ENCODE measurements at regions not wholly inside any gene's neighbourhood (a gene's known extent, or its start where the extent isn't known, plus 50 kb on each side); places are given as distances from the start of the nearest gene placed in this dataset.

DNA sequence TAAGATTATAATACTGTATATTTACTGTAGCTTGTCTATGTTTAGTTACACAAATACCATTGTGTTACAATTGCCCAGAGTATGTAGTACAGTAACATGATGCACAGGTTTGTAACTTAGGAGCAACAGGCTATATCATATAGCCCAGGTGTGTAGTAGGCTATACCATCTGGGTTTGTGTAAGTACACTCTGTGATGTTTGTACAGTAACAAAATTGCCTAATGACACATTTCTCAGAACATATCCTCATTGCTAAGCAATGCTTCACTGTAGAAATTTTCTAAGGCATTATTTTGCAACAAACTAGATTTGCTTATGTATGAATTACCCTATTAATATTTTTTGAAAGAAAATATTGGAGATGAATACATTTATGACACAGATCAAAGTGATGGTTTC, 1390.9 kb downstream of the C4orf33 start:
- Histone ChIP-seq H3K27me3 (ENCODE audit: control insufficient read depth, insufficient read depth, low read length) (no peaks in the 10 kb centered on the region), H3K36me3 (ENCODE audit: control insufficient read depth, insufficient read depth, low read length) (no peaks in the 10 kb centered on the region), H3K4me3 (ENCODE audit: low read depth, low read length) (no peak overlapping the region)
- CTCF ChIA-PET: no interaction called here
- TF ChIP-seq, protein P1, sequence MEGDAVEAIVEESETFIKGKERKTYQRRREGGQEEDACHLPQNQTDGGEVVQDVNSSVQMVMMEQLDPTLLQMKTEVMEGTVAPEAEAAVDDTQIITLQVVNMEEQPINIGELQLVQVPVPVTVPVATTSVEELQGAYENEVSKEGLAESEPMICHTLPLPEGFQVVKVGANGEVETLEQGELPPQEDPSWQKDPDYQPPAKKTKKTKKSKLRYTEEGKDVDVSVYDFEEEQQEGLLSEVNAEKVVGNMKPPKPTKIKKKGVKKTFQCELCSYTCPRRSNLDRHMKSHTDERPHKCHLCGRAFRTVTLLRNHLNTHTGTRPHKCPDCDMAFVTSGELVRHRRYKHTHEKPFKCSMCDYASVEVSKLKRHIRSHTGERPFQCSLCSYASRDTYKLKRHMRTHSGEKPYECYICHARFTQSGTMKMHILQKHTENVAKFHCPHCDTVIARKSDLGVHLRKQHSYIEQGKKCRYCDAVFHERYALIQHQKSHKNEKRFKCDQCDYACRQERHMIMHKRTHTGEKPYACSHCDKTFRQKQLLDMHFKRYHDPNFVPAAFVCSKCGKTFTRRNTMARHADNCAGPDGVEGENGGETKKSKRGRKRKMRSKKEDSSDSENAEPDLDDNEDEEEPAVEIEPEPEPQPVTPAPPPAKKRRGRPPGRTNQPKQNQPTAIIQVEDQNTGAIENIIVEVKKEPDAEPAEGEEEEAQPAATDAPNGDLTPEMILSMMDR (IDR thresholded peaks at IDR 0.05; ENCODE audit: insufficient read depth, low read depth, low read length): no peak
- POLR2A ChIA-PET: no interaction called here
- DNase-seq (ENCODE audit: low read depth): no peak

DNA sequence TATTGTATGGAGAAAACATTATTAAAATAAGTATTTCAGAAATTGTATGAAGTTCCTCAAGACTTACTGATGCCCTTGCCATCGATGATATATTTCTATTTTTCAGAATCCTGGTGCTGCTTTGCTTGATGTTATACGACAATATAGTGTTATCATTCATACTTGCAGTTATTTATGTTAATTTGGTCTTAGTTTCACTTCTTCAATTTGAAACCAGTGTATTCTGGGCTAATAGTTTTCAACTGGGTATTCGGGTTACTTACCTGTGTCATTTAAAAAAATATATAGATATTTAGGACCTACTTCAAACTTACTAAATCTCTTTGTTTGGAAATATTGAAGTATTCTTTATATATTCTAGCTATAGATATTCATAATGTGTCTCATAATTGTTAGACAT, 1414.7 kb downstream of the C4orf33 start:
- no peak for DNase-seq (ENCODE audit: low read depth)
- CTCF ChIA-PET: no interaction called here
- TF ChIP-seq, protein P1 (IDR thresholded peaks at IDR 0.05; ENCODE audit: insufficient read depth, low read depth, low read length): no peak
- no peak overlapping the region for H3K4me3 ChIP-seq (ENCODE audit: low read depth, low read length)
- no peaks in the 10 kb centered on the region for H3K36me3 ChIP-seq (ENCODE audit: control insufficient read depth, insufficient read depth, low read length)
- H3K27me3 ChIP-seq (ENCODE audit: control insufficient read depth, insufficient read depth, low read length): no peaks in the 10 kb centered on the region
- POLR2A ChIA-PET: no interaction called here

DNA sequence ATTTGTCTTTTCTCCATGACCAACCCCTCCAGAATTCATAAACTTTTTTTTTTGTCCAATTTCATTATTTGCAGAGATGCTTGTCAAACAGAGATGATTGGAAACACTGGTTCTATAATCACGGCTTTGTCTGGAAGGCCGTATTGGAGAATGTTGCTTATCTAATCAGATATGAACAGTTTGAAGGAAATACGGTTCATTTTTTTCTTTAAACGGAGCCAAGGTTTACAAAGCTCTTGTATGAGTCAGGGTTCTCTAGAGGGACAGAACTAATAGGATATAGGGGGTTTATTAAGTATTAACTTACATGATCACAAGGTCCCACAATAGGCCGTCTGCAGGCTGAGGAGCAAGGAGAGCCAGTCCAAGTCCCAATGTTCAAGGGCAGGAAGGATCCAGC, 1415.8 kb downstream of the C4orf33 start:
- no peaks in the 10 kb centered on the region for H3K27me3 ChIP-seq (ENCODE audit: control insufficient read depth, insufficient read depth, low read length)
- no peak overlapping the region for H3K4me3 ChIP-seq (ENCODE audit: low read depth, low read length)
- ChIA-PET POLR2A (no interaction called here), CTCF (no interaction called here)
- no peak for DNase-seq (ENCODE audit: low read depth)
- no peaks in the 10 kb centered on the region for H3K36me3 ChIP-seq (ENCODE audit: control insufficient read depth, insufficient read depth, low read length)
- TF ChIP-seq, protein P1 (IDR thresholded peaks at IDR 0.05; ENCODE audit: insufficient read depth, low read depth, low read length): no peak

DNA sequence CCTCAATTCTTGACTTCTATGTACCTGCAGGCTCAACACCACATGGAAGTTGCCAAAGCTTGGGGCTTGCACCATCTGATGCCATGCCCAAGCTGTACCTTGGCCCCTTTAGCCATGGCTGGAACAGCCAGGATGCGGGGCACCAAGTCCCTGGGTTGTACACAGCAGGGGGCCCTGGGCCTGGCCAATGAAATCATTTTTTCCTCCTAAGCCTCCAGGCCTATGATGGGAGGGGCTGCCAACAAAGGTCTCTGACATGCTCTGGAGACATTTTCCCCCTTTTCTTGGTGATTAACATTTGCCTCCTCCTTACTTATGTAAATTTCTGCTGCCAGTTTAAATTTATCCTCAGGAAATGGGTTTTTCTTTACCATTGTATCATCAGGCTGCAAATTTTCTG, 1428.1 kb downstream of the C4orf33 start:
- H3K36me3 ChIP-seq (ENCODE audit: control insufficient read depth, insufficient read depth, low read length): no peaks in the 10 kb centered on the region
- DNase-seq (ENCODE audit: low read depth): no peak
- no peak overlapping the region for H3K4me3 ChIP-seq (ENCODE audit: low read depth, low read length)
- TF ChIP-seq, protein P1 (IDR thresholded peaks at IDR 0.05; ENCODE audit: insufficient read depth, low read depth, low read length): no peak
- no peaks in the 10 kb centered on the region for H3K27me3 ChIP-seq (ENCODE audit: control insufficient read depth, insufficient read depth, low read length)
- CTCF ChIA-PET: no interaction called here
- POLR2A ChIA-PET: no interaction called here

DNA sequence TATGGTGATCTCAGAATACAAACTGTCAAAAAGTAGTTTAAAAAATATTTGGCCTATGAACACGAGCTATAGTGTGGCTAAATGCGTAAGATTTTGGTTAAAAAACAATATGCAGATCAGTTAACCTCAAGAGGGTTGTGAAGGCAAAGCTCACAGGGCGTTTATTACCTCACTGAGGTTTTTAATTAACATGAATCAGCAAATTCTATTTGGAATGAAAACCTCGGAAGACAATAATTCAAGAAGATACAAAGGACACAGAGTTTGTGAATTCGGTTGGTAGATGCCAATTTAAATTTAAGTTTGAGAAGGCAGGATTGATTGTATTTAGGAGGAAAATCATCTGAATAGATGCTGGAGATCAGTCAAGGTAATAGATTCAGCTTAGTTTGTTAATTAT, 1434.6 kb downstream of the C4orf33 start:
- Histone ChIP-seq H3K27me3 (ENCODE audit: control insufficient read depth, insufficient read depth, low read length) (no peaks in the 10 kb centered on the region), H3K4me3 (ENCODE audit: low read depth, low read length) (no peak overlapping the region), H3K36me3 (ENCODE audit: control insufficient read depth, insufficient read depth, low read length) (no peaks in the 10 kb centered on the region)
- TF ChIP-seq, protein P1 (IDR thresholded peaks at IDR 0.05; ENCODE audit: insufficient read depth, low read depth, low read length): no peak
- POLR2A ChIA-PET: no interaction called here
- no peak for DNase-seq (ENCODE audit: low read depth)
- CTCF ChIA-PET: no interaction called here
